ENCODE measurements at regions not wholly inside any gene's neighbourhood (a gene's known extent, or its start where the extent isn't known, plus 50 kb on each side); places are given as distances from the start of the nearest gene placed in this dataset.

DNA sequence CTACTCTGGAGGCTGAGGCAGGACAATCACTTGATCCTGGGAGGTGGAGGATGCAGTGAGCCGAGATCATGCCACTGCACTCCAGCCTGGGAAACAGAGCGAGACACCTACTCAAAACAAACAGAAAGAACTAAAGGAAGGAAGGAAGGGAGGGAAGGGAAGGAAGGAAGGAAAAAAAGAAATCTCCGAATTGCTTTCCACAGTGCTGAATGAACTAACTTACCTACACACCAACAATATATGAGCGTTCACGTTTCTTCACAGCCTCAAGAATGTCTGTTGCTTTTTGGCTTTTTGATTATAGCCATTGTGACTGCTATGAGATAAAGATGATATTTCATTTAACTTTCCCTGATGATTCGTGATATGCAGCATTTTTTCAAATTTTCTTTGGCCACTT, 1343.7 kb downstream of the LRFN5 start:
- no peak overlapping the region for H3K4me3 ChIP-seq
- no peak overlapping the region for H3K27ac ChIP-seq
- H3K9me3 ChIP-seq = no peaks in the 10 kb centered on the region
- TF ChIP-seq, protein P1, sequence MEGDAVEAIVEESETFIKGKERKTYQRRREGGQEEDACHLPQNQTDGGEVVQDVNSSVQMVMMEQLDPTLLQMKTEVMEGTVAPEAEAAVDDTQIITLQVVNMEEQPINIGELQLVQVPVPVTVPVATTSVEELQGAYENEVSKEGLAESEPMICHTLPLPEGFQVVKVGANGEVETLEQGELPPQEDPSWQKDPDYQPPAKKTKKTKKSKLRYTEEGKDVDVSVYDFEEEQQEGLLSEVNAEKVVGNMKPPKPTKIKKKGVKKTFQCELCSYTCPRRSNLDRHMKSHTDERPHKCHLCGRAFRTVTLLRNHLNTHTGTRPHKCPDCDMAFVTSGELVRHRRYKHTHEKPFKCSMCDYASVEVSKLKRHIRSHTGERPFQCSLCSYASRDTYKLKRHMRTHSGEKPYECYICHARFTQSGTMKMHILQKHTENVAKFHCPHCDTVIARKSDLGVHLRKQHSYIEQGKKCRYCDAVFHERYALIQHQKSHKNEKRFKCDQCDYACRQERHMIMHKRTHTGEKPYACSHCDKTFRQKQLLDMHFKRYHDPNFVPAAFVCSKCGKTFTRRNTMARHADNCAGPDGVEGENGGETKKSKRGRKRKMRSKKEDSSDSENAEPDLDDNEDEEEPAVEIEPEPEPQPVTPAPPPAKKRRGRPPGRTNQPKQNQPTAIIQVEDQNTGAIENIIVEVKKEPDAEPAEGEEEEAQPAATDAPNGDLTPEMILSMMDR (IDR thresholded peaks at IDR 0.05) = no peak
- TF ChIP-seq POLR2A (IDR thresholded peaks at IDR 0.05) (no peak), POLR2AphosphoS5 (IDR thresholded peaks at IDR 0.05; ENCODE audit: insufficient read depth in 1 of 2, low read depth in 1 of 2) (no peak)
- intact Hi-C loops (cut with DNase I) = no loop called here
- no peaks in the 10 kb centered on the region for H3K27me3 ChIP-seq
- no peak for DNase-seq (ENCODE audit: extremely low spot score in 2 of 2)
- no peaks in the 10 kb centered on the region for H3K36me3 ChIP-seq
- no peaks in the 10 kb centered on the region for H3K4me1 ChIP-seq

DNA sequence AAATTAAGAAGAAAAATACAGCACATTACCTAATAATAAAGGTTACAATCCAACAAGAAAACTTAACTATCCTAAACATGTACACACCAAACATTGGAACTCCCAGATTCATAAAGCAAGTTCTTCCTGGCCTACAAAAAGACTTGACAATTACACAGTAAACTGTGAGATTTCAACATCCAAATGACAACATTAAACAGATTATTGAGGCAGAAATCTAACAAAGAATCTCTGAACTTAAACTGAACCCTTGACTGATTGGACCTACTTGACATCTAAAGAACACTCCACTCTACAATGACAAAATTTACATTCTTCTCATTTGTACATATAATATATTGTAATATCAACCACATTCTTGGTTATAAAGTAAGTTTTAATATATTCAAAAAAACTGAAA, 1341.3 kb downstream of the LRFN5 start:
- H3K27ac ChIP-seq = no peak overlapping the region
- intact Hi-C loops (cut with DNase I) = no loop called here
- TF ChIP-seq, protein P1 (IDR thresholded peaks at IDR 0.05) = no peak
- TF ChIP-seq POLR2AphosphoS5 (IDR thresholded peaks at IDR 0.05; ENCODE audit: insufficient read depth in 1 of 2, low read depth in 1 of 2) (no peak), POLR2A (IDR thresholded peaks at IDR 0.05) (no peak)

DNA sequence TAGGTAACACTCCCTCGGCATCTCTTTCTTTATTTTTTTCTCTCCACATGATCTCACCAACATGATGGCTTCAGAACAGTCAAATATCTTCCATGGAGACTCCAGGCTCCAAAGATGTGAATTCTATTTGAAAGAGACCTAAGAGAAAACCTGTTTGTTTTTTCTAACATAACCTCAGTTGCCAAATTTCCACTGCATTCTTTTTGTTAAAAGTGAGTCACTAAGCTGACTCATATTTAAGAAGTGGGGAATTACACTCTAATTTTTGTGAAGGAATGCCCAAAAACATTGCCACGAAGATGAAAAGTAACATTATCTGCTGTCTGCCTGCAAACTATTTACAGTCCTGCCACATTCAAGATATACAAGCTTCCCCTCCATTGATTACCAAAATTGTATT, 1337.6 kb downstream of the LRFN5 start:
- H3K27me3 ChIP-seq = no peaks in the 10 kb centered on the region
- intact Hi-C loops (cut with DNase I) = no loop called here

More for the DNA sequence above, 1341.3 kb downstream of the LRFN5 start:
- Histone ChIP-seq H3K4me1 (no peaks in the 10 kb centered on the region), H3K27me3 (no peaks in the 10 kb centered on the region), H3K36me3 (no peaks in the 10 kb centered on the region), H3K9me3 (no peaks in the 10 kb centered on the region), H3K4me3 (no peak overlapping the region)
- DNase-seq (ENCODE audit: extremely low spot score in 2 of 2) = no peak

DNA sequence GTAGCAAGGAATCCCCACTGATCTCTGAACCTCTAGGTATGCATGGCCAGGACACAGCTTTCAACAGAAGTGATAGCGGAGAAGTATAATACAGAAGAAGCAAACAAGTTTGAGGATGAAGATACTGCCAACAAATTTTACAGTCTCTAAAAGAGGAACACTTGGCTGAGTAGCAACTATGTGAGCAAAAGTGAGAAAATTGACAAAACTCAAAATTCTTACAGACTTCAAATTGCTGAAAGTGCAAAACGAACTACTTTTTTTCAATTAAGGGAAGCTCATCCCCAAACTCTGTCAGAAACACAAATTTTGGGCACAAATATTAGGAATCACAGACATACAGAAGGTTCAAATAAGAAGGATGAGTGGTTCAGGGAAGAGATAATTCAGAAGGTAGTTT, 1324.6 kb downstream of the LRFN5 start:
- TF ChIP-seq POLR2AphosphoS5 (IDR thresholded peaks at IDR 0.05; ENCODE audit: insufficient read depth in 1 of 2, low read depth in 1 of 2) (no peak), POLR2A (IDR thresholded peaks at IDR 0.05) (no peak)
- TF ChIP-seq, protein P1 (IDR thresholded peaks at IDR 0.05) = no peak
- no peak for DNase-seq (ENCODE audit: extremely low spot score in 2 of 2)
- Histone ChIP-seq H3K36me3 (no peaks in the 10 kb centered on the region), H3K9me3 (no peaks in the 10 kb centered on the region), H3K4me1 (no peaks in the 10 kb centered on the region), H3K27ac (no peak overlapping the region), H3K4me3 (no peak overlapping the region), H3K27me3 (no peaks in the 10 kb centered on the region)
- intact Hi-C loops (cut with DNase I) = no loop called here

More for the DNA sequence above, 1337.6 kb downstream of the LRFN5 start:
- H3K27ac ChIP-seq = no peak overlapping the region
- H3K36me3 ChIP-seq = no peaks in the 10 kb centered on the region
- DNase-seq (ENCODE audit: extremely low spot score in 2 of 2) = no peak
- H3K4me1 ChIP-seq = no peaks in the 10 kb centered on the region
- TF ChIP-seq, protein P1 (IDR thresholded peaks at IDR 0.05) = no peak
- no peak for TF ChIP-seq POLR2AphosphoS5 (IDR thresholded peaks at IDR 0.05; ENCODE audit: insufficient read depth in 1 of 2, low read depth in 1 of 2)
- no peak for TF ChIP-seq POLR2A (IDR thresholded peaks at IDR 0.05)
- H3K9me3 ChIP-seq = no peaks in the 10 kb centered on the region
- H3K4me3 ChIP-seq = no peak overlapping the region

DNA sequence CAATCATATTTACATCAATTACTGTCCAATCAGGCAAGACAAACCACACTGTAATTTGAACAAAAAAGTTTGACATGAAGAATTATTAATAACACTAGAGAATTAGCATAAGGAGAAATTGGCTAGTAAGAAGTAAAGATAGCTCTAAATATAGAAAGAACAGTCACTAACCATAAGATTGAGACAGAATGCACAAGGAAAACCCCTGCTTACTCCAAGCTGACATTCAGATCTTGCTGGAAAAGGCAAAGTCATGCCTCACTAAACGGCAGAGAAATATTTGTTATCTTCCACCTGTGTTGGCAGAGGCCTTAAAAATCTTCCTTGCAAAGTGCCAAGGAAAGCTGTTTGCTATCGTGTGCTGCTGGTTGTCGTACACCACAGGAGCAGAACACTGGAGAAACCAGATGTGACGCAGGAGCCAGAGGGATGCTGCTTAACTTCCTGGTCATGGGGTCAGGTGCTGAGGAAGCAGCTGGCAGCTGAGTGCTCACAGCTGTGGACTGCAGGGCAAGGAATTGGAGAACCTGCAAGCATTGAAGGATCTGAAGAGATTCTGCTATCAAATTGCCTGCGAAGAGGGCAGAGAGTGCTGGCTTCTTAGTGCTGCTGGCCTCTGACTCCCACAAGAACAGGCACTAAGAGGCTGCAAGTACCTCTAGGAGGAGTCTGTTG, 1323.3 kb downstream of the LRFN5 start:
- intact Hi-C loops (cut with DNase I) = no loop called here
- no peaks in the 10 kb centered on the region for H3K27me3 ChIP-seq
- H3K4me3 ChIP-seq = no peak overlapping the region
- H3K27ac ChIP-seq = no peak overlapping the region
- no peaks in the 10 kb centered on the region for H3K4me1 ChIP-seq
- H3K36me3 ChIP-seq = no peaks in the 10 kb centered on the region
- no peak for TF ChIP-seq POLR2AphosphoS5 (IDR thresholded peaks at IDR 0.05; ENCODE audit: insufficient read depth in 1 of 2, low read depth in 1 of 2)
- H3K9me3 ChIP-seq = no peaks in the 10 kb centered on the region
- DNase-seq (ENCODE audit: extremely low spot score in 2 of 2) = no peak
